MCF 10A (cell line): ENCODE measurements at regions not wholly inside any gene's neighbourhood (a gene's known extent, or its start where the extent isn't known, plus 50 kb on each side); places are given as distances from the start of the nearest gene placed in this dataset.

Experiments used
- BruUV-seq: library from RNA; stranded (reverse); fragments of 400-500 nt; replicated peaks from 2 replicates; lab custom pipeline; 2021; lab: Mats Ljungman, UMichigan
- CTCF ChIA-PET: fragments of 300-600 bp; sonication (Branson Sonifier 250); formaldehyde crosslinking; extraction: SDS; loops from one replicate; lab custom pipeline; 2021; ENCODE audit warnings: antibody characterized with exemption, inconsistent platforms; lab: Yijun Ruan, JAX
- POLR2A ChIA-PET: fragments of 300-600, 350-650 bp; sonication (Branson Sonifier 250); formaldehyde crosslinking; extraction: SDS; loops from one replicate; lab custom pipeline; 2020; ENCODE audit warnings: antibody characterized with exemption, inconsistent platforms; lab: Yijun Ruan, JAX
- DNase-seq: peaks from one replicate; pipeline ENCODE4 v3.0.0-alpha.2; 2018; ENCODE audit not compliant: unreplicated experiment
- H3K27ac Mint-ChIP-seq: one replicate; pipeline ENCODE4 v1.8.0; 2022; ENCODE audit warnings: mild to moderate bottlenecking, low read depth, mixed read lengths; ENCODE audit not compliant: unreplicated experiment
- H3K27me3 Mint-ChIP-seq: one replicate; pipeline ENCODE4 v1.8.0; 2022; ENCODE audit warnings: mixed read lengths; ENCODE audit not compliant: insufficient read depth, unreplicated experiment
- H3K36me3 Mint-ChIP-seq: one replicate; pipeline ENCODE4 v1.8.0; 2022; ENCODE audit warnings: mild to moderate bottlenecking, moderate library complexity, mixed read lengths; ENCODE audit not compliant: insufficient read depth, unreplicated experiment
- H3K4me1 Mint-ChIP-seq: one replicate; pipeline ENCODE4 v1.8.0; 2022; ENCODE audit warnings: mixed read lengths; ENCODE audit not compliant: insufficient read depth, unreplicated experiment
- H3K4me3 Mint-ChIP-seq: one replicate; pipeline ENCODE4 v1.8.0; 2022; ENCODE audit warnings: mild to moderate bottlenecking, moderate library complexity, mixed read lengths; ENCODE audit not compliant: unreplicated experiment
- H3K9me3 Mint-ChIP-seq: one replicate; pipeline ENCODE4 v1.8.0; 2022; ENCODE audit warnings: mixed read lengths; ENCODE audit not compliant: unreplicated experiment
- CTCF ChIP-seq: fragments of 200-600 bp; IDR thresholded peaks from one replicate; pipeline ENCODE4 v1.8.0; 2022; ENCODE audit warnings: antibody characterized with exemption, mild to moderate bottlenecking; ENCODE audit not compliant: unreplicated experiment
- intact Hi-C: fragments of 100-400 bp; cut with micrococcal nuclease; formaldehyde crosslinking; loops from 2 replicates; pipeline ENCODE4 v1.14.1; 2022

GRCh38 chr14:78086342-78086741 is 83.8 kb upstream of the NRXN3 start:
- TF ChIP-seq CTCF = no peak
- ChIA-PET POLR2A (interaction anchor here (0.6 kb wide), 1 partner anchor 70 kb away, joined by 3 read pairs; no protein-coding TSS in a partner anchor), CTCF (interaction anchor here (0.7 to 0.8 kb wide), 2 partner anchors 12 to 405 kb away, joined by 3 read pairs; no protein-coding TSS in a partner anchor)
- no peaks in the 10 kb centered on the region for H3K9me3 Mint-ChIP-seq
- H3K4me3 Mint-ChIP-seq = no peak overlapping the region
- intact Hi-C loops = no loop called here
- H3K4me1 Mint-ChIP-seq = no peaks in the 10 kb centered on the region
- peaks cover 77% of the 10 kb centered on the region for H3K27me3 Mint-ChIP-seq
- BruUV-seq = no TSS peak
- H3K27ac Mint-ChIP-seq = no peak overlapping the region
- H3K36me3 Mint-ChIP-seq = no peaks in the 10 kb centered on the region
- DNase-seq = no peak

GRCh38 chr14:78088916-78089315 is 81.3 kb upstream of the NRXN3 start:
- Mint-ChIP-seq H3K27me3 (peaks cover 64% of the 10 kb centered on the region), H3K9me3 (no peaks in the 10 kb centered on the region), H3K4me1 (no peaks in the 10 kb centered on the region), H3K27ac (no peak overlapping the region), H3K36me3 (no peaks in the 10 kb centered on the region), H3K4me3 (no peak overlapping the region)
- peak; percentile 10 for DNase-seq
- intact Hi-C loops = no loop called here
- ChIA-PET CTCF (interaction anchor here (0.7 to 1.0 kb wide), 3 partner anchors 16 to 489 kb away, joined by 3 to 5 read pairs (median 3); no protein-coding TSS in a partner anchor), POLR2A (no interaction called here)
- BruUV-seq = no TSS peak
- TF ChIP-seq CTCF = no peak

- CTCF ChIA-PET = interaction anchor here (0.5 to 0.7 kb wide), 4 partner anchors 80 to 329 kb away, joined by 3 read pairs; no protein-coding TSS in a partner anchor
- H3K27ac Mint-ChIP-seq = no peak overlapping the region
- no peak overlapping the region for H3K4me3 Mint-ChIP-seq
- no peak for DNase-seq
- intact Hi-C loops = no loop called here
- H3K36me3 Mint-ChIP-seq = no peaks in the 10 kb centered on the region
- no TSS peak for BruUV-seq
- no peaks in the 10 kb centered on the region for H3K4me1 Mint-ChIP-seq
- no peak for TF ChIP-seq CTCF
- peaks cover 58% of the 10 kb centered on the region for H3K27me3 Mint-ChIP-seq
- no peaks in the 10 kb centered on the region for H3K9me3 Mint-ChIP-seq
- POLR2A ChIA-PET = interaction anchor here (1.0 kb wide), 1 partner anchor 11 kb away, joined by 3 read pairs; no protein-coding TSS in a partner anchor
Measured at GRCh38 chr14:78090864-78091263, 79.3 kb upstream of the NRXN3 start.

- Mint-ChIP-seq H3K4me3 (no peak overlapping the region), H3K27me3 (peaks cover 62% of the 10 kb centered on the region), H3K36me3 (no peaks in the 10 kb centered on the region), H3K9me3 (no peaks in the 10 kb centered on the region), H3K27ac (no peak overlapping the region), H3K4me1 (no peaks in the 10 kb centered on the region)
- no TSS peak for BruUV-seq
- no peak for DNase-seq
- TF ChIP-seq CTCF = no peak
- CTCF ChIA-PET = interaction anchor here (0.6 to 0.7 kb wide), 2 partner anchors 298 to 329 kb away, joined by 3 read pairs; no protein-coding TSS in a partner anchor
- intact Hi-C loops = no loop called here
- POLR2A ChIA-PET = interaction anchor here (1.0 kb wide), 1 partner anchor 12 kb away, joined by 3 read pairs; no protein-coding TSS in a partner anchor
Measured at GRCh38 chr14:78091361-78091760, 78.8 kb upstream of the NRXN3 start.
